Esophagus muscularis mucosa (tissue), 3 donors: ENCODE measurements at regions not wholly inside any gene's neighbourhood (a gene's known extent, or its start where the extent isn't known, plus 50 kb on each side); places are given as distances from the start of the nearest gene placed in this dataset.

Experiments used
- POLR2A ChIP-seq: fragments of 450-650 bp; IDR thresholded peaks from one replicate; pipeline ENCODE4 v1.6.1; 2017; ENCODE audit warnings: antibody characterized with exemption, moderate library complexity, mild to moderate bottlenecking, low read depth
- POLR2AphosphoS5 ChIP-seq, 2 donors: sonication (generic); formaldehyde crosslinking; IDR thresholded peaks; one replicate each; pipeline ENCODE4 v1.6.1; 2017; ENCODE audit warnings: antibody characterized with exemption in 2 of 2
- TF ChIP-seq, protein P1 (sequence below), 3 experiments: fragments of 200-600 bp in 2 of 3; fragments of 450-650 bp in 1 of 3; sonication (generic) in 2 of 3; IDR thresholded peaks; one replicate each; pipeline ENCODE4 v1.5.1; 2017 to 2019; ENCODE audit warnings: antibody characterized with exemption in 3 of 3, mild to moderate bottlenecking in 2 of 3, moderate library complexity in 1 of 3

DNA sequence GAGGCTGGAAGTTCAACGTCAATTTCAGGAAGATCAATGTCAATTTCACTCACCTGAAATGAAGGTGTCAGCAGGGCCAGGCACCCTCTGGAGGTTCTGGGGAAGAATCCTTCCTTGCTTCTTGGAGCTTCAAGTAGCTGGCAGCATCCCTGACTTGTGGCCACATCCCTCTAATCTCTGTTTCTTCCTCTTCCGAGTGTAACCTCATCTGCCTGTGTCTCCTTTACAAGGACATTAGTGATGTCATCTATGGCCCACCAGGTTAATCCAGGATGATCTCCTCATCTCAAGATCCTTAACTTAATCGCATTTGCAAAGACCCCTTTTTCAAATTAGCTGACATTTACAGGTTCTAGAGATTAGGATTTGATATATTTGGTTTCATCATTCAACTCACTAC, 240.8 kb upstream of the MTNR1B start:
- TF ChIP-seq, protein P1, sequence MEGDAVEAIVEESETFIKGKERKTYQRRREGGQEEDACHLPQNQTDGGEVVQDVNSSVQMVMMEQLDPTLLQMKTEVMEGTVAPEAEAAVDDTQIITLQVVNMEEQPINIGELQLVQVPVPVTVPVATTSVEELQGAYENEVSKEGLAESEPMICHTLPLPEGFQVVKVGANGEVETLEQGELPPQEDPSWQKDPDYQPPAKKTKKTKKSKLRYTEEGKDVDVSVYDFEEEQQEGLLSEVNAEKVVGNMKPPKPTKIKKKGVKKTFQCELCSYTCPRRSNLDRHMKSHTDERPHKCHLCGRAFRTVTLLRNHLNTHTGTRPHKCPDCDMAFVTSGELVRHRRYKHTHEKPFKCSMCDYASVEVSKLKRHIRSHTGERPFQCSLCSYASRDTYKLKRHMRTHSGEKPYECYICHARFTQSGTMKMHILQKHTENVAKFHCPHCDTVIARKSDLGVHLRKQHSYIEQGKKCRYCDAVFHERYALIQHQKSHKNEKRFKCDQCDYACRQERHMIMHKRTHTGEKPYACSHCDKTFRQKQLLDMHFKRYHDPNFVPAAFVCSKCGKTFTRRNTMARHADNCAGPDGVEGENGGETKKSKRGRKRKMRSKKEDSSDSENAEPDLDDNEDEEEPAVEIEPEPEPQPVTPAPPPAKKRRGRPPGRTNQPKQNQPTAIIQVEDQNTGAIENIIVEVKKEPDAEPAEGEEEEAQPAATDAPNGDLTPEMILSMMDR (IDR thresholded peaks at IDR 0.05) = no peak
- TF ChIP-seq POLR2A (no peak), POLR2AphosphoS5 (IDR thresholded peaks at IDR 0.05) (no peak)
